ENCODE measurements at regions not wholly inside any gene's neighbourhood (a gene's known extent, or its start where the extent isn't known, plus 50 kb on each side); places are given as distances from the start of the nearest gene placed in this dataset.

DNA sequence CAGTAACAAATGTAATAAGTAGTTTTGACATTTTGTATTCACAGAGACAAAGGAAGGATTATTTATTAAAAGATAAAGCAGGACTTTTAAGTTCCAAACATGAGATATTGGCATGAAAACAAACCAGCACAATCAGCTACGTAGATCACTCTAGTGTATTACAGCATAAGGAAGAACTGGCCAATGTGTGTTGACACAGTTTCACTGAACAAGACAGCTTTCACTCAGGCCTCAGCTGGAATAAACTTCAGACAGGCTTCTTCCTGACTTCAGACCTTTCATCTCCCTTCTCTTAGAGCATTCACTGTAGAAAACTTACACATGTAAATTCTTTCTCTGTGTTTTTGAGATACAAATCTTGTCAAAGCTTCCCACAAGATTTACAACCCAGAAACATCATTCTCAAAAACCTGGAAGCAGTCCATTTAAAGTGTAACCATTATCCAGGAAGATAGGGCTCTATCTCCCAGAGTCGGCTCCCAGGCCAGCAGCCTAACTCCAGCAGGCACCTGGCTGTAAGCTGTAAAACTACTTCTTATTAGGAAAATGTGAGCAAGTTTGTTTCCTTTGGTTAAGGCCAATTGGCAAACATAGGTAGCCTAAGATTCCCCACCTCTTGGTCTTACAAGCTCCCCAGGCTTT is 768.3 kb upstream of the CDH7 start:
- TF ChIP-seq, protein P1, sequence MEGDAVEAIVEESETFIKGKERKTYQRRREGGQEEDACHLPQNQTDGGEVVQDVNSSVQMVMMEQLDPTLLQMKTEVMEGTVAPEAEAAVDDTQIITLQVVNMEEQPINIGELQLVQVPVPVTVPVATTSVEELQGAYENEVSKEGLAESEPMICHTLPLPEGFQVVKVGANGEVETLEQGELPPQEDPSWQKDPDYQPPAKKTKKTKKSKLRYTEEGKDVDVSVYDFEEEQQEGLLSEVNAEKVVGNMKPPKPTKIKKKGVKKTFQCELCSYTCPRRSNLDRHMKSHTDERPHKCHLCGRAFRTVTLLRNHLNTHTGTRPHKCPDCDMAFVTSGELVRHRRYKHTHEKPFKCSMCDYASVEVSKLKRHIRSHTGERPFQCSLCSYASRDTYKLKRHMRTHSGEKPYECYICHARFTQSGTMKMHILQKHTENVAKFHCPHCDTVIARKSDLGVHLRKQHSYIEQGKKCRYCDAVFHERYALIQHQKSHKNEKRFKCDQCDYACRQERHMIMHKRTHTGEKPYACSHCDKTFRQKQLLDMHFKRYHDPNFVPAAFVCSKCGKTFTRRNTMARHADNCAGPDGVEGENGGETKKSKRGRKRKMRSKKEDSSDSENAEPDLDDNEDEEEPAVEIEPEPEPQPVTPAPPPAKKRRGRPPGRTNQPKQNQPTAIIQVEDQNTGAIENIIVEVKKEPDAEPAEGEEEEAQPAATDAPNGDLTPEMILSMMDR (IDR thresholded peaks at IDR 0.05; ENCODE audit: poor library complexity, severe bottlenecking) = no peak
- TF ChIP-seq MXI1 (conservative IDR thresholded peaks at IDR 0.05; ENCODE audit: poor library complexity, severe bottlenecking) (no peak), TAF1 (IDR thresholded peaks at IDR 0.05; ENCODE audit: low read depth) (no peak), REST (IDR thresholded peaks at IDR 0.05; ENCODE audit: borderline replicate concordance) (no peak), EZH2 (IDR thresholded peaks at IDR 0.05; ENCODE audit: borderline replicate concordance, insufficient read depth, low read length, poor library complexity, severe bottlenecking) (no peak), RAD21 (conservative IDR thresholded peaks at IDR 0.05) (no peak), EP300 (conservative IDR thresholded peaks at IDR 0.05; ENCODE audit: poor library complexity, severe bottlenecking) (no peak)

All from neural cell (in vitro differentiated cells).